ENCODE measurements at regions not wholly inside any gene's neighbourhood (a gene's known extent, or its start where the extent isn't known, plus 50 kb on each side); places are given as distances from the start of the nearest gene placed in this dataset.
A peak's percentile ranks its signal among the peaks of the same experiment; 100 is the strongest.

- Histone ChIP-seq H3K4me3 (replicated peaks; ENCODE audit: low read depth, low read length) (no peak overlapping the region), H3K27me3 (replicated peaks; ENCODE audit: control insufficient read depth, insufficient read depth, low read length) (no peaks in the 10 kb centered on the region), H3K36me3 (ENCODE audit: control insufficient read depth, insufficient read depth, low read length) (no peaks in the 10 kb centered on the region)
- DNase-seq (ENCODE audit: extremely low read depth, insufficient read length): no peak
- TF ChIP-seq CTCF (IDR thresholded peaks at IDR 0.05; ENCODE audit: insufficient read depth, low read length, poor library complexity, severe bottlenecking): no peak
These were observed 1150.8 kb upstream of the CDH6 start for GRCh38 chr5:30042677-30043076.

- no peak for DNase-seq (ENCODE audit: extremely low read depth, insufficient read length)
- Histone ChIP-seq H3K27me3 (replicated peaks; ENCODE audit: control insufficient read depth, insufficient read depth, low read length) (no peaks in the 10 kb centered on the region), H3K36me3 (ENCODE audit: control insufficient read depth, insufficient read depth, low read length) (no peaks in the 10 kb centered on the region), H3K4me3 (replicated peaks; ENCODE audit: low read depth, low read length) (no peak overlapping the region)
- TF ChIP-seq CTCF (IDR thresholded peaks at IDR 0.05; ENCODE audit: insufficient read depth, low read length, poor library complexity, severe bottlenecking): no peak
These were observed 1151.6 kb upstream of the CDH6 start for GRCh38 chr5:30041831-30042385.

- TF ChIP-seq CTCF (IDR thresholded peaks at IDR 0.05; ENCODE audit: insufficient read depth, low read length, poor library complexity, severe bottlenecking): no peak
- Histone ChIP-seq H3K27me3 (replicated peaks; ENCODE audit: control insufficient read depth, insufficient read depth, low read length) (no peaks in the 10 kb centered on the region), H3K36me3 (ENCODE audit: control insufficient read depth, insufficient read depth, low read length) (no peaks in the 10 kb centered on the region), H3K4me3 (replicated peaks; ENCODE audit: low read depth, low read length) (no peak overlapping the region)
- no peak for DNase-seq (ENCODE audit: extremely low read depth, insufficient read length)
These were observed 1152.2 kb upstream of the CDH6 start for GRCh38 chr5:30041291-30041690.

GRCh38 chr5:30040488-30041118 is 1152.9 kb upstream of the CDH6 start:
- H3K4me3 ChIP-seq (replicated peaks; ENCODE audit: low read depth, low read length): no peak overlapping the region
- H3K36me3 ChIP-seq (ENCODE audit: control insufficient read depth, insufficient read depth, low read length): no peaks in the 10 kb centered on the region
- DNase-seq (ENCODE audit: extremely low read depth, insufficient read length): no peak
- no peaks in the 10 kb centered on the region for H3K27me3 ChIP-seq (replicated peaks; ENCODE audit: control insufficient read depth, insufficient read depth, low read length)
- peak; percentile 70 for TF ChIP-seq CTCF (IDR thresholded peaks at IDR 0.05; ENCODE audit: insufficient read depth, low read length, poor library complexity, severe bottlenecking)

GRCh38 chr5:30039379-30039778 is 1154.1 kb upstream of the CDH6 start:
- no peak overlapping the region for H3K4me3 ChIP-seq (replicated peaks; ENCODE audit: low read depth, low read length)
- no peaks in the 10 kb centered on the region for H3K27me3 ChIP-seq (replicated peaks; ENCODE audit: control insufficient read depth, insufficient read depth, low read length)
- H3K36me3 ChIP-seq (ENCODE audit: control insufficient read depth, insufficient read depth, low read length): no peaks in the 10 kb centered on the region
- DNase-seq (ENCODE audit: extremely low read depth, insufficient read length): no peak
- no peak for TF ChIP-seq CTCF (IDR thresholded peaks at IDR 0.05; ENCODE audit: insufficient read depth, low read length, poor library complexity, severe bottlenecking)

All from GM06990 (cell line).